OCI-LY1 (cell line): ENCODE measurements at regions not wholly inside any gene's neighbourhood (a gene's known extent, or its start where the extent isn't known, plus 50 kb on each side); places are given as distances from the start of the nearest gene placed in this dataset.

Source experiments
- H2AFZ ChIP-seq: fragments of 200-600 bp; sonication (generic), shearing (Covaris generic); 2 replicates; pipeline ENCODE4 v1.6.0; 2014; ENCODE audit warnings: antibody characterized with exemption, mild to moderate bottlenecking, low read length
- H3F3A ChIP-seq: fragments of 200-600 bp; sonication (generic), shearing (Covaris generic); 2 replicates; pipeline ENCODE4 v1.6.0; 2014; ENCODE audit warnings: mild to moderate bottlenecking, antibody characterized with exemption, low read length, moderate library complexity; ENCODE audit not compliant: insufficient read depth
- H3K27ac ChIP-seq: fragments of 200-600 bp; sonication (generic); 2 replicates; pipeline ENCODE4 v1.5.1; 2014; ENCODE audit warnings: low read length, mixed run types, mild to moderate bottlenecking, low read depth; ENCODE audit not compliant: poor library complexity, severe bottlenecking
- H3K27me3 ChIP-seq: fragments of 200-600 bp; sonication (generic); 2 replicates; pipeline ENCODE4 v1.6.0; 2014; ENCODE audit warnings: antibody characterized with exemption, mild to moderate bottlenecking, low read length, moderate library complexity; ENCODE audit not compliant: insufficient read depth
- H3K36me3 ChIP-seq: fragments of 200-600 bp; sonication (generic); 2 replicates; pipeline ENCODE4 v1.6.1; 2014; ENCODE audit warnings: mild to moderate bottlenecking, antibody characterized with exemption, low read length, moderate library complexity, mixed read lengths; ENCODE audit not compliant: insufficient read depth
- H3K4me1 ChIP-seq: fragments of 200-600 bp; sonication (generic); 2 replicates; pipeline ENCODE4 v1.5.1; 2014; ENCODE audit warnings: mild to moderate bottlenecking, low read length, moderate library complexity; ENCODE audit not compliant: insufficient read depth, severe bottlenecking
- H3K4me2 ChIP-seq: fragments of 200-600 bp; sonication (generic), shearing (Covaris generic); 2 replicates; pipeline ENCODE4 v1.6.1; 2014; ENCODE audit warnings: low read length
- H3K4me3 ChIP-seq: fragments of 200-600 bp; sonication (generic); 2 replicates; pipeline ENCODE4 v1.5.1; 2014; ENCODE audit warnings: low read length, low read depth, mild to moderate bottlenecking, mixed read lengths; ENCODE audit not compliant: poor library complexity, severe bottlenecking
- H3K79me2 ChIP-seq: fragments of 200-600 bp; shearing (Covaris generic); 2 replicates; pipeline ENCODE4 v1.6.1; 2016; ENCODE audit warnings: mixed run types, low read length, mixed read lengths; ENCODE audit not compliant: insufficient read depth
- H3K9ac ChIP-seq: fragments of 200-600 bp; sonication (generic), shearing (Covaris generic); 2 replicates; pipeline ENCODE4 v1.6.1; 2014; ENCODE audit warnings: mild to moderate bottlenecking, low read length, mixed read lengths
- H3K9me2 ChIP-seq: fragments of 200-600 bp; sonication (generic), shearing (Covaris generic); 2 replicates; pipeline ENCODE4 v1.6.1; 2014; ENCODE audit warnings: low read depth, mild to moderate bottlenecking, low read length, mixed read lengths
- H3K9me3 ChIP-seq: fragments of 200-600 bp; shearing (Covaris generic); 2 replicates; pipeline ENCODE4 v1.6.1; 2014; ENCODE audit warnings: low read length, mixed read lengths
- H4K20me1 ChIP-seq: fragments of 200-600 bp; sonication (generic), shearing (Covaris generic); 2 replicates; pipeline ENCODE4 v1.6.0; 2016; ENCODE audit warnings: mild to moderate bottlenecking, low read length; ENCODE audit not compliant: insufficient read depth
- CTCF ChIP-seq: fragments of 200-600 bp; sonication (generic), shearing (Covaris generic); IDR thresholded peaks from 2 replicates; pipeline ENCODE4 v1.5.1; 2017; ENCODE audit warnings: mild to moderate bottlenecking, antibody characterized with exemption, low read length, moderate library complexity, mixed read lengths
- EZH2 ChIP-seq: fragments of 200-600 bp; sonication (generic), shearing (Covaris generic); IDR thresholded peaks from 2 replicates; pipeline ENCODE4 v1.8.0; 2017; ENCODE audit warnings: borderline replicate concordance, mixed run types, mild to moderate bottlenecking, antibody characterized with exemption, low read length, moderate library complexity, mixed read lengths

- TF ChIP-seq EZH2: no peak
- no peak for TF ChIP-seq CTCF
- Histone ChIP-seq H3K36me3 (no peaks in the 10 kb centered on the region), H3K9me3 (no peaks in the 10 kb centered on the region), H3K27ac (peak overlapping the region; percentile 79), H3K9ac (no peak overlapping the region), H2AFZ (no peak overlapping the region), H3K27me3 (no peaks in the 10 kb centered on the region), H3F3A (no peaks in the 10 kb centered on the region), H4K20me1 (no peaks in the 10 kb centered on the region), H3K79me2 (no peaks in the 10 kb centered on the region), H3K9me2 (no peaks in the 10 kb centered on the region), H3K4me1 (peaks cover 62% of the 10 kb centered on the region), H3K4me3 (no peak overlapping the region), H3K4me2 (peak overlapping the region; percentile 22; the same call in 1 of the 2 replicates)
These were observed 64.7 kb upstream of the XCR1 start for GRCh38 chr3:46091741-46092701.

GRCh38 chr3:46091046-46091445 is 63.8 kb upstream of the XCR1 start:
- no peaks in the 10 kb centered on the region for H3F3A ChIP-seq
- no peaks in the 10 kb centered on the region for H3K79me2 ChIP-seq
- no peaks in the 10 kb centered on the region for H3K9me2 ChIP-seq
- no peaks in the 10 kb centered on the region for H3K36me3 ChIP-seq
- H3K4me1 ChIP-seq: peaks cover 52% of the 10 kb centered on the region
- no peaks in the 10 kb centered on the region for H4K20me1 ChIP-seq
- H3K27ac ChIP-seq: peak overlapping the region; percentile 79
- H3K27me3 ChIP-seq: no peaks in the 10 kb centered on the region
- TF ChIP-seq CTCF (no peak), EZH2 (no peak)
- H3K4me3 ChIP-seq: no peak overlapping the region
- no peak overlapping the region for H3K9ac ChIP-seq
- no peak overlapping the region for H2AFZ ChIP-seq
- H3K4me2 ChIP-seq: no peak overlapping the region
- H3K9me3 ChIP-seq: no peaks in the 10 kb centered on the region

- Histone ChIP-seq H3K27me3 (no peaks in the 10 kb centered on the region), H3K4me2 (no peak overlapping the region), H3K79me2 (no peaks in the 10 kb centered on the region), H3F3A (no peaks in the 10 kb centered on the region), H3K27ac (no peak overlapping the region), H3K9me2 (no peaks in the 10 kb centered on the region), H2AFZ (no peak overlapping the region), H3K36me3 (no peaks in the 10 kb centered on the region), H3K9me3 (no peaks in the 10 kb centered on the region), H3K9ac (no peak overlapping the region), H3K4me1 (peaks cover 43% of the 10 kb centered on the region), H3K4me3 (no peak overlapping the region), H4K20me1 (no peaks in the 10 kb centered on the region)
- TF ChIP-seq CTCF (no peak), EZH2 (no peak)
These were observed 62.9 kb upstream of the XCR1 start for GRCh38 chr3:46090161-46090591.
